Loucy (cell line): ENCODE measurements at regions not wholly inside any gene's neighbourhood (a gene's known extent, or its start where the extent isn't known, plus 50 kb on each side); places are given as distances from the start of the nearest gene placed in this dataset.

Experiments used
- H2AFZ ChIP-seq: fragments of 200-600 bp; sonication (generic); 2 replicates; pipeline ENCODE4 v1.6.0; 2016; ENCODE audit warnings: antibody characterized with exemption, mild to moderate bottlenecking, low read length, moderate library complexity
- H3F3A ChIP-seq: fragments of 200-600 bp; 2 replicates; pipeline ENCODE4 v1.6.0; 2016; ENCODE audit warnings: antibody characterized with exemption, low read depth, mild to moderate bottlenecking
- H3K27me3 ChIP-seq: fragments of 200-600 bp; sonication (generic); 2 replicates; pipeline ENCODE4 v1.6.1; 2014; ENCODE audit warnings: low read length, mild to moderate bottlenecking; ENCODE audit not compliant: insufficient read depth, poor library complexity, severe bottlenecking
- H3K36me3 ChIP-seq: fragments of 200-600 bp; sonication (generic); 2 replicates; pipeline ENCODE4 v1.6.1; 2016; ENCODE audit warnings: low read length; ENCODE audit not compliant: insufficient read depth
- H3K4me1 ChIP-seq: fragments of 200-600 bp; sonication (generic); 2 replicates; pipeline ENCODE4 v1.5.1; 2014; ENCODE audit warnings: low read length, mild to moderate bottlenecking; ENCODE audit not compliant: insufficient read depth, poor library complexity, severe bottlenecking
- H3K4me2 ChIP-seq: fragments of 200-600 bp; sonication (generic); 2 replicates; pipeline ENCODE4 v1.6.0; 2014; ENCODE audit warnings: antibody characterized with exemption, low read length, low read depth, mild to moderate bottlenecking; ENCODE audit not compliant: poor library complexity, severe bottlenecking
- H3K4me3 ChIP-seq: fragments of 200-600 bp; sonication (generic); 2 replicates; pipeline ENCODE4 v1.5.1; 2014; ENCODE audit warnings: low read length, mild to moderate bottlenecking, mixed read lengths; ENCODE audit not compliant: poor library complexity, severe bottlenecking
- H3K79me2 ChIP-seq: fragments of 200-600 bp; sonication (generic); 2 replicates; pipeline ENCODE4 v1.6.1; 2014; ENCODE audit warnings: low read length; ENCODE audit not compliant: insufficient read depth
- H3K9ac ChIP-seq: fragments of 200-600 bp; sonication (generic); 2 replicates; pipeline ENCODE4 v1.6.0; 2014; ENCODE audit warnings: mild to moderate bottlenecking, low read depth, low read length, moderate library complexity; ENCODE audit not compliant: poor library complexity, severe bottlenecking
- H3K9me2 ChIP-seq: fragments of 200-600 bp; sonication (generic); replicated peaks from 2 replicates; pipeline ENCODE4 v1.6.1; 2016; ENCODE audit warnings: low read depth, low read length, mixed read lengths
- H3K9me3 ChIP-seq: fragments of 200-600 bp; sonication (generic); 2 replicates; pipeline ENCODE4 v1.6.1; 2014; ENCODE audit warnings: mild to moderate bottlenecking, antibody characterized with exemption, low read length, low read depth; ENCODE audit not compliant: insufficient read depth
- H4K20me1 ChIP-seq: fragments of 200-600 bp; sonication (generic); 2 replicates; pipeline ENCODE4 v1.6.0; 2014; ENCODE audit warnings: antibody characterized with exemption, low read length, mild to moderate bottlenecking; ENCODE audit not compliant: insufficient read depth, poor library complexity, severe bottlenecking
- CTCF ChIP-seq: fragments of 200-600 bp; sonication (generic); conservative IDR thresholded peaks from 2 replicates; pipeline ENCODE4 v1.5.1; 2014; ENCODE audit warnings: mild to moderate bottlenecking, antibody characterized with exemption, low read length
- EZH2phosphoT487 ChIP-seq: fragments of 200-600 bp; IDR thresholded peaks from 2 replicates; pipeline ENCODE4 v1.6.1; 2018; ENCODE audit warnings: antibody characterized with exemption, mild to moderate bottlenecking, moderate library complexity, borderline replicate concordance

GRCh38 chr2:200189964-200190363 lies 116.5 kb upstream of the SPATS2L start:
- H3K79me2 ChIP-seq, result no peaks in the 10 kb centered on the region
- H3K4me3 ChIP-seq, result no peak overlapping the region
- no peak overlapping the region for H3K9ac ChIP-seq
- H3K4me2 ChIP-seq, result no peak overlapping the region
- no peaks in the 10 kb centered on the region for H3K9me2 ChIP-seq
- no peaks in the 10 kb centered on the region for H4K20me1 ChIP-seq
- H3K36me3 ChIP-seq, result no peaks in the 10 kb centered on the region
- peaks cover 2% of the 10 kb centered on the region for H3K4me1 ChIP-seq
- no peaks in the 10 kb centered on the region for H3F3A ChIP-seq
- H2AFZ ChIP-seq, result 0 out of 2 replicates have a peak overlapping the region, but pooled peaks have one; percentile 11
- no peaks in the 10 kb centered on the region for H3K27me3 ChIP-seq
- TF ChIP-seq CTCF (no peak), EZH2phosphoT487 (no peak)
- no peaks in the 10 kb centered on the region for H3K9me3 ChIP-seq

- Histone ChIP-seq H3K4me3 (no peak overlapping the region), H3F3A (no peaks in the 10 kb centered on the region), H3K9me2 (no peaks in the 10 kb centered on the region), H4K20me1 (no peaks in the 10 kb centered on the region), H3K27me3 (no peaks in the 10 kb centered on the region), H2AFZ (no peak overlapping the region), H3K4me2 (no peak overlapping the region), H3K79me2 (no peaks in the 10 kb centered on the region), H3K4me1 (peaks cover 2% of the 10 kb centered on the region), H3K9me3 (no peaks in the 10 kb centered on the region), H3K36me3 (no peaks in the 10 kb centered on the region), H3K9ac (no peak overlapping the region)
- TF ChIP-seq CTCF (no peak), EZH2phosphoT487 (no peak)
Measured at GRCh38 chr2:200193331-200193730, 113.2 kb upstream of the SPATS2L start.

GRCh38 chr2:200193791-200194190 lies 112.7 kb upstream of the SPATS2L start:
- Histone ChIP-seq H3K36me3 (no peaks in the 10 kb centered on the region), H3K4me3 (no peak overlapping the region), H3K27me3 (no peaks in the 10 kb centered on the region), H3K9ac (no peak overlapping the region), H3K79me2 (no peaks in the 10 kb centered on the region), H3F3A (no peaks in the 10 kb centered on the region), H3K4me1 (no peaks in the 10 kb centered on the region), H3K9me3 (no peaks in the 10 kb centered on the region), H2AFZ (no peak overlapping the region), H4K20me1 (no peaks in the 10 kb centered on the region), H3K4me2 (no peak overlapping the region), H3K9me2 (no peaks in the 10 kb centered on the region)
- TF ChIP-seq CTCF, result no peak
- no peak for TF ChIP-seq EZH2phosphoT487
